HepG2 (cell line): ENCODE measurements at regions not wholly inside any gene's neighbourhood (a gene's known extent, or its start where the extent isn't known, plus 50 kb on each side); places are given as distances from the start of the nearest gene placed in this dataset.

Source experiments
- ATAC-seq: fragments of 200-7000 bp; cut with Tn5 transposase; 3 replicates; pipeline ENCODE4 v1.9.1; 2020; ENCODE audit warnings: mild to moderate bottlenecking, moderate library complexity
- BruUV-seq: library from RNA; stranded (reverse); fragments of 400-500 nt; replicated peaks from 2 replicates; lab custom pipeline; 2021; lab: Mats Ljungman, UMichigan
- CTCF ChIA-PET: fragments of 300-600 bp; formaldehyde crosslinking; extraction: SDS; loops from one replicate; lab custom pipeline; 2021; ENCODE audit warnings: low total read pairs, inconsistent platforms, low intra/inter-chr PET ratio; lab: Yijun Ruan, JAX
- POLR2A ChIA-PET: fragments of 350-600 bp; sonication (Branson Sonifier 250); formaldehyde crosslinking; loops from one replicate; lab custom pipeline; 2020; ENCODE audit warnings: antibody characterized with exemption, inconsistent platforms; lab: Yijun Ruan, JAX
- DNase-seq: peaks from one replicate; pipeline ENCODE4 v3.0.0-alpha.2; 2015; ENCODE audit warnings: low spot score
- FAIRE-seq: peaks from 3 replicates; lab custom pipeline; 2011; peaks lifted over from hg19 to GRCh38; lab: Jason Lieb, UNC
- H2AFZ ChIP-seq: one replicate; pipeline ENCODE4 v1.6.1; 2011; ENCODE audit warnings: low read length, inconsistent platforms
- H3K27ac ChIP-seq: fragments of 300-600 bp; 3 replicates; pipeline ENCODE4 v1.8.0; 2011; ENCODE audit warnings: mixed run types, mild to moderate bottlenecking, mixed read lengths, low read length, inconsistent platforms; ENCODE audit not compliant: insufficient read depth; ENCODE audit errors: extremely low read length
- H3K27me3 ChIP-seq, 2 experiments: fragments of 200-600 bp in 1 of 2; 2 replicates in 1 of 2; 3 replicates in 1 of 2; pipeline versions ENCODE4 v1.6.0 to v1.8.0; 2011; ENCODE audit warnings: low read length in 2 of 2, mild to moderate bottlenecking in 2 of 2, moderate library complexity in 2 of 2, inconsistent platforms in 1 of 2; ENCODE audit not compliant: insufficient read depth in 2 of 2, control insufficient read depth in 1 of 2
- H3K36me3 ChIP-seq, 2 experiments: fragments of 200-600 bp in 1 of 2; replicated peaks in 1 of 2; 2 replicates in 1 of 2; 3 replicates in 1 of 2; pipeline versions ENCODE4 v1.5.1 to v1.8.0; 2011; ENCODE audit warnings: low read length in 2 of 2, inconsistent platforms in 1 of 2; ENCODE audit not compliant: insufficient read depth in 2 of 2, control insufficient read depth in 1 of 2
- H3K4me1 ChIP-seq: 2 replicates; pipeline ENCODE4 v1.5.1; 2012; ENCODE audit warnings: low read length, inconsistent platforms; ENCODE audit not compliant: insufficient read depth
- H3K4me2 ChIP-seq: 2 replicates; pipeline ENCODE4 v1.6.0; 2011; ENCODE audit warnings: low read depth, low read length, inconsistent platforms
- H3K4me3 ChIP-seq, 3 experiments: fragments of 200-600 bp in 1 of 3; sonication (generic), shearing (Covaris generic) in 1 of 3; replicated peaks in 1 of 3; 2 replicates each; pipeline ENCODE4 v1.5.1; 2011 to 2016; ENCODE audit warnings: low read length in 3 of 3, inconsistent platforms in 2 of 3, low read depth in 2 of 3, mild to moderate bottlenecking in 2 of 3, control low read depth in 1 of 3, mixed read lengths in 1 of 3; ENCODE audit not compliant: insufficient read depth in 1 of 3
- H3K79me2 ChIP-seq: one replicate; pipeline ENCODE4 v1.6.1; 2011; ENCODE audit warnings: low read length, inconsistent platforms; ENCODE audit not compliant: insufficient read depth
- H3K9ac ChIP-seq: 2 replicates; pipeline ENCODE4 v1.6.0; 2011; ENCODE audit warnings: mild to moderate bottlenecking, low read depth, low read length, inconsistent platforms; ENCODE audit not compliant: insufficient read depth
- H3K9me3 ChIP-seq: 2 replicates; pipeline ENCODE4 v1.5.1; 2012; ENCODE audit warnings: mild to moderate bottlenecking, low read length
- H4K20me1 ChIP-seq: 2 replicates; pipeline ENCODE4 v1.6.0; 2011; ENCODE audit warnings: inconsistent platforms, mild to moderate bottlenecking, low read length, moderate library complexity; ENCODE audit not compliant: insufficient read depth
- E2F5 ChIP-seq: sonication (generic); formaldehyde crosslinking; conservative IDR thresholded peaks from 2 replicates; pipeline ENCODE4 v1.4.0; 2020; ENCODE audit warnings: missing genetic modification reagents
- MLLT10 ChIP-seq: sonication (generic); formaldehyde crosslinking; IDR thresholded peaks from 2 replicates; pipeline ENCODE4 v1.4.0; 2020; ENCODE audit warnings: missing genetic modification reagents
- NFE2L1 ChIP-seq: sonication (generic); formaldehyde crosslinking; IDR thresholded peaks from 2 replicates; pipeline ENCODE4 v1.4.0; 2020; ENCODE audit warnings: missing genetic modification reagents, mild to moderate bottlenecking, borderline replicate concordance
- ZBTB39 ChIP-seq: sonication (generic); formaldehyde crosslinking; IDR thresholded peaks from 2 replicates; pipeline ENCODE4 v1.5.0; 2020; ENCODE audit warnings: missing genetic modification reagents
- ZNF180 ChIP-seq: sonication (generic); formaldehyde crosslinking; IDR thresholded peaks from 2 replicates; pipeline ENCODE4 v1.4.0; 2020; ENCODE audit warnings: low read depth, missing genetic modification reagents, borderline replicate concordance
- ZNF44 ChIP-seq: sonication (generic); formaldehyde crosslinking; IDR thresholded peaks from 2 replicates; pipeline ENCODE4 v1.5.1; 2020; ENCODE audit warnings: mild to moderate bottlenecking, missing genetic modification reagents
- ZNF724P ChIP-seq: sonication (generic); formaldehyde crosslinking; IDR thresholded peaks from 2 replicates; pipeline ENCODE4 v1.8.0; 2022; ENCODE audit warnings: missing genetic modification reagents, borderline replicate concordance
- WGBS: methylation state at CpG from one replicate; pipeline ENCODE4 v1.1.6; 2017; ENCODE audit warnings: low lambda C conversion rate; 5-methylcytosine and 5-hydroxymethylcytosine counted together
- in situ Hi-C: cut with HindIII; loops from 2 replicates; pipeline ENCODE4 v1.10.0; 2017; ENCODE audit warnings: low pct_unique_long_range_greater_than_20kb; ENCODE audit not compliant: extremely low pct_ligation_motif_present
- intact Hi-C: fragments of 100-400 bp; cut with micrococcal nuclease; formaldehyde crosslinking; loops from one replicate; pipeline ENCODE4 v1.10.0; 2022; ENCODE audit not compliant: unreplicated experiment
- TF ChIP-seq, protein P1 (sequence below): sonication (generic); formaldehyde crosslinking; IDR thresholded peaks from 2 replicates; pipeline ENCODE4 v1.4.0; 2020; ENCODE audit warnings: mild to moderate bottlenecking, low read depth, missing genetic modification reagents

DNA sequence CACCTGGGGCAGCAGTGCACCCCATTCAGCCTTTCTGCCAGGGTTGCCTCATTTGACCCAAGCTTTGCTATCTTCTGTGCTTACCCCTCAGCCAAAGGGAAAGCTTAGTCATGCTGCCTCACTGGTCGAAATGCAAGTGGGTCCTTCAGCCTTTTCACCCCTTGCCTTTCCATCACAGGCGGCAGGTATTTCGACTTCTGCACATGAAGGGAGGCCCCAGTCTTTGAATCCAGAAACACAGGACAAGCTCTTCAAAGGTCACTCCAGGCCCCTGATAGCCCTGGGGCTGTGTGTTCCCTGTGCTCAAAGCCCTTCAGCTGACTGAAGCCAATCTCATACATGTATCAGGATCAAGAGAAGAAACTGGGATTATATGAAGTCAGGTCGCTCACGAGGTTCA lies 129.7 kb downstream of the SNX19 start (continued):
- TF ChIP-seq, protein P1, sequence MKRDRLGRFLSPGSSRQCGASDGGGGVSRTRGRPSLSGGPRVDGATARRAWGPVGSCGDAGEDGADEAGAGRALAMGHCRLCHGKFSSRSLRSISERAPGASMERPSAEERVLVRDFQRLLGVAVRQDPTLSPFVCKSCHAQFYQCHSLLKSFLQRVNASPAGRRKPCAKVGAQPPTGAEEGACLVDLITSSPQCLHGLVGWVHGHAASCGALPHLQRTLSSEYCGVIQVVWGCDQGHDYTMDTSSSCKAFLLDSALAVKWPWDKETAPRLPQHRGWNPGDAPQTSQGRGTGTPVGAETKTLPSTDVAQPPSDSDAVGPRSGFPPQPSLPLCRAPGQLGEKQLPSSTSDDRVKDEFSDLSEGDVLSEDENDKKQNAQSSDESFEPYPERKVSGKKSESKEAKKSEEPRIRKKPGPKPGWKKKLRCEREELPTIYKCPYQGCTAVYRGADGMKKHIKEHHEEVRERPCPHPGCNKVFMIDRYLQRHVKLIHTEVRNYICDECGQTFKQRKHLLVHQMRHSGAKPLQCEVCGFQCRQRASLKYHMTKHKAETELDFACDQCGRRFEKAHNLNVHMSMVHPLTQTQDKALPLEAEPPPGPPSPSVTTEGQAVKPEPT (CRISPR knock-in tag): no peak
- TF ChIP-seq ZNF180 (CRISPR knock-in tag) (no peak), ZNF44 (CRISPR knock-in tag) (no peak)

- BruUV-seq: no TSS peak
- no peaks in the 10 kb centered on the region for H3K4me1 ChIP-seq
- no peak for FAIRE-seq
- 16% methylated on average over 8 of the region's 8 CpGs for WGBS
- H3K27me3 ChIP-seq: no peaks in the 10 kb centered on the region
- H4K20me1 ChIP-seq: no peaks in the 10 kb centered on the region
- in situ Hi-C loops: no loop called here
- no peak for ATAC-seq
- H3K9ac ChIP-seq: no peak overlapping the region
- H3K4me3 ChIP-seq: no peak overlapping the region
- H3K4me2 ChIP-seq: no peak overlapping the region
- no peak for DNase-seq
- intact Hi-C loops: no loop called here
- CTCF ChIA-PET: no interaction called here
- H2AFZ ChIP-seq: no peak overlapping the region
- POLR2A ChIA-PET: no interaction called here
- H3K9me3 ChIP-seq: no peaks in the 10 kb centered on the region
- no peaks in the 10 kb centered on the region for H3K36me3 ChIP-seq
- H3K27ac ChIP-seq: no peak overlapping the region
- H3K79me2 ChIP-seq: no peaks in the 10 kb centered on the region
- no peak for TF ChIP-seq NFE2L1 (CRISPR knock-in tag)
- TF ChIP-seq E2F5: no peak
- no peak for TF ChIP-seq ZNF724P
- no peak for TF ChIP-seq MLLT10 (CRISPR knock-in tag)
- TF ChIP-seq ZBTB39 (CRISPR knock-in tag): no peak
Observed at GRCh38 chr11:130787092-130787616, 129.1 kb downstream of the SNX19 start.
